ENCODE measurements at regions not wholly inside any gene's neighbourhood (a gene's known extent, or its start where the extent isn't known, plus 50 kb on each side); places are given as distances from the start of the nearest gene placed in this dataset.

DNA sequence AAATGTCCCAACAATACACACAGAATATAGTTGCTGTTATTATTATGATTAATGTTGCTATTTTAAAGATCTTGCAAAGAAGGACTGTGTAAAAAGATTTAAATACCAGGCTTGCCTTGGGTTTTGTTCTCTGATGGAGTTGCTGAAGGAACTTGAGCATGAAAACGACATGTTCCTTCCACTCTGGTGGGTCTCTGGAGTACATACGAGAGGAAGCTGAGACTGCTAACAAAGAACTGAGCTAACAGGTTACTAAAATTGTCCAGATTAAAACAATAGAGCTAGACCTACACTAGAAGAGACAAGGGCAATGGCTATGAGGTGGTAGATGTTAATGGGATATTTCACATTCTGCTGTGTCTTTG is 612.2 kb downstream of the TSN start:
- no peak overlapping the region for H3K4me3 ChIP-seq (ENCODE audit: low read length in 2 of 2)
- H3K4me1 ChIP-seq (ENCODE audit: control insufficient read depth in 2 of 2, insufficient read depth in 2 of 2, low read length in 2 of 2), result no peaks in the 10 kb centered on the region
- H3K27me3 ChIP-seq (ENCODE audit: control insufficient read depth in 2 of 2, insufficient read depth in 2 of 2, low read length in 2 of 2), result no peaks in the 10 kb centered on the region
- no peaks in the 10 kb centered on the region for H3K36me3 ChIP-seq (ENCODE audit: control insufficient read depth in 2 of 2, insufficient read depth in 2 of 2, low read length in 2 of 2)
- H3K27ac ChIP-seq (ENCODE audit: low read depth in 2 of 2, low read length in 2 of 2), result no peak overlapping the region
- no peak overlapping the region for H3K9ac ChIP-seq (ENCODE audit: low read depth in 1 of 2, low read length in 2 of 2)
- no peaks in the 10 kb centered on the region for H3K9me3 ChIP-seq (ENCODE audit: control insufficient read depth in 2 of 2, low read length in 2 of 2)

DNA sequence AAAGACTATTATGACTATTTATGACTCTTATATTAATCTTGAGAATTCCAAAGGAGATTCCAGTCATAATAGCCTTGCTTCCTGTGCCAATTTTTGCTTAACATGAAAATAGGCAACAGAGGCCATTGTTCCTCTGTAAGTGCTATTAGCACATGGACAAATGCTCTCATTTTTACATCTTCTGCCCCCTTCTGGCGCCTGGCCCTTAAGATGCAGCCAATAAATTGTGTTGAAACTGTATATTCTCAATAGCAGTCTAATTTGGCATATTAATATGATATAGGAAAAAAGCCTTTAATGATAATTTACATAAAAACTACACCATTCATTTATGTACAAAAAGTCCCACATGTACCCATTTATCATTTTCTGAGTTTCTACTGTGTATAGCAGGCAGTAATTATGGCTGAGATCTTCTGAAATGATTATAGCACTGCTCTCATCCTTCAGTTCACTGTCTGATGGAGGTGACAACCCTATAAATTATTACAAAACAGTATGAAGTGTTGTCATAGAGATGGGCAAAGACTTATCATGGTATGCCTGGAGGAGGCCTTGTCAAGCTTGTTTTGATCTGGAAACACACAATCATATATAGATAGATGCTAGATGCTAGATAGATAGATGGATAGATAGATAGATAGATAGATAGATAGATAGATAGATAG is 613.3 kb downstream of the TSN start:
- H3K4me1 ChIP-seq (ENCODE audit: control insufficient read depth in 2 of 2, insufficient read depth in 2 of 2, low read length in 2 of 2), result no peaks in the 10 kb centered on the region
- H3K27ac ChIP-seq (ENCODE audit: low read depth in 2 of 2, low read length in 2 of 2), result no peak overlapping the region
- no peak overlapping the region for H3K9ac ChIP-seq (ENCODE audit: low read depth in 1 of 2, low read length in 2 of 2)
- H3K9me3 ChIP-seq (ENCODE audit: control insufficient read depth in 2 of 2, low read length in 2 of 2), result no peaks in the 10 kb centered on the region
- no peaks in the 10 kb centered on the region for H3K27me3 ChIP-seq (ENCODE audit: control insufficient read depth in 2 of 2, insufficient read depth in 2 of 2, low read length in 2 of 2)
- H3K36me3 ChIP-seq (ENCODE audit: control insufficient read depth in 2 of 2, insufficient read depth in 2 of 2, low read length in 2 of 2), result no peaks in the 10 kb centered on the region
- H3K4me3 ChIP-seq (ENCODE audit: low read length in 2 of 2), result no peak overlapping the region

GRCh38 chr2:122378521-122378920 is 623.1 kb downstream of the TSN start:
- Histone ChIP-seq H3K9ac (ENCODE audit: low read depth in 1 of 2, low read length in 2 of 2) (no peak overlapping the region), H3K27ac (ENCODE audit: low read depth in 2 of 2, low read length in 2 of 2) (no peak overlapping the region), H3K36me3 (ENCODE audit: control insufficient read depth in 2 of 2, insufficient read depth in 2 of 2, low read length in 2 of 2) (no peaks in the 10 kb centered on the region), H3K27me3 (ENCODE audit: control insufficient read depth in 2 of 2, insufficient read depth in 2 of 2, low read length in 2 of 2) (no peaks in the 10 kb centered on the region), H3K4me3 (ENCODE audit: low read length in 2 of 2) (no peak overlapping the region), H3K4me1 (ENCODE audit: control insufficient read depth in 2 of 2, insufficient read depth in 2 of 2, low read length in 2 of 2) (no peaks in the 10 kb centered on the region), H3K9me3 (ENCODE audit: control insufficient read depth in 2 of 2, low read length in 2 of 2) (no peaks in the 10 kb centered on the region)

DNA sequence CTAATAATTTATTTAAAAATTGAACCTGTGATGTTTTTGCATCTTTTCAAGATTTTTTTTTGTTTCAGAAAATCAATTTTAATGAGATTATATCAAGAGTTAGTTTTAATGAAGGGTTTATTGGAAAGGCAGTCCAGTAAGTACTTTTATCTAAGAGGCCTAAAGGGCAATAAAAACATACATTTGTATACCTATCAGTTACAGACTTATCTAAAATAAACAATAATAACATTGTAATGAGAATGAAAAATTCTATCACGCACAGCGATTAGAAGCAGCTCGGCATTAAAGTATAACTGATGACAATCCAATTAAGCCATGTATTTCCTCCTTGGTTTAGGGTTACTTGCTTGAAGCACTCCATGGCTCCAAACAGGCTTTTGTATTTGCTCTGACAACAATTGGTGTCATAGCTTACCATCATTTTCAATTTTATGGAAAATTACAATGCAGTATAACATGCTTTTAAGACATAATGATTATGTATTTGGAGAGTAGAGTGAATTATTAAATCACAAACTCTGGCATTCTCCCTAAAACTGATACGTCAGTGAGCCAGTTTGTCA is 629.4 kb downstream of the TSN start:
- Histone ChIP-seq H3K4me1 (ENCODE audit: control insufficient read depth in 2 of 2, insufficient read depth in 2 of 2, low read length in 2 of 2) (no peaks in the 10 kb centered on the region), H3K4me3 (ENCODE audit: low read length in 2 of 2) (no peak overlapping the region), H3K36me3 (ENCODE audit: control insufficient read depth in 2 of 2, insufficient read depth in 2 of 2, low read length in 2 of 2) (no peaks in the 10 kb centered on the region), H3K27ac (ENCODE audit: low read depth in 2 of 2, low read length in 2 of 2) (no peak overlapping the region), H3K9ac (ENCODE audit: low read depth in 1 of 2, low read length in 2 of 2) (no peak overlapping the region), H3K9me3 (ENCODE audit: control insufficient read depth in 2 of 2, low read length in 2 of 2) (peaks cover 6% of the 10 kb centered on the region in 2 donors), H3K27me3 (ENCODE audit: control insufficient read depth in 2 of 2, insufficient read depth in 2 of 2, low read length in 2 of 2) (no peaks in the 10 kb centered on the region)

DNA sequence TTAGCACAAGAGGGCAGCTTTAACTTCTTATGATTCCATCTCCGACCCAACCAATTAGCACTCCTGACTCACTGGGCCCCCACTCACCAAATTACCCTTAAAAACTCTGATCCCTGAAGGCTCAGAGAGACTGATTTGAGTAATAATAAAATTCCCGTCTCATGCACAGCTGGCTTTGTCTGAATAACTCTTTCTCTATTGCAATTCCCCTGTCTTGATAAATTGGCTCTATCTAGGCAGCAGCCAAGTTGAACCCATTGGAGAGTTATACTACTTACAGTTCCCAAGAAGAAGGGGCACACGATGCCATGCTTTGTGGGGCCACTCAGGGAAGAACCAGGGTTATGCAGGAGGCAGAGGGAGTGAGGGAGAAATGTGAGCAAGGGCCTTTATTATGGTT is 632.8 kb downstream of the TSN start:
- H3K9me3 ChIP-seq (ENCODE audit: control insufficient read depth in 2 of 2, low read length in 2 of 2), result peaks cover 6% of the 10 kb centered on the region in 2 donors
- peaks cover 0 to 3% of the 10 kb centered on the region in 2 donors for H3K4me1 ChIP-seq (ENCODE audit: control insufficient read depth in 2 of 2, insufficient read depth in 2 of 2, low read length in 2 of 2)
- H3K36me3 ChIP-seq (ENCODE audit: control insufficient read depth in 2 of 2, insufficient read depth in 2 of 2, low read length in 2 of 2), result no peaks in the 10 kb centered on the region
- no peak overlapping the region for H3K27ac ChIP-seq (ENCODE audit: low read depth in 2 of 2, low read length in 2 of 2)
- H3K4me3 ChIP-seq (ENCODE audit: low read length in 2 of 2), result no peak overlapping the region
- H3K9ac ChIP-seq (ENCODE audit: low read depth in 1 of 2, low read length in 2 of 2), result no peak overlapping the region
- H3K27me3 ChIP-seq (ENCODE audit: control insufficient read depth in 2 of 2, insufficient read depth in 2 of 2, low read length in 2 of 2), result no peaks in the 10 kb centered on the region

DNA sequence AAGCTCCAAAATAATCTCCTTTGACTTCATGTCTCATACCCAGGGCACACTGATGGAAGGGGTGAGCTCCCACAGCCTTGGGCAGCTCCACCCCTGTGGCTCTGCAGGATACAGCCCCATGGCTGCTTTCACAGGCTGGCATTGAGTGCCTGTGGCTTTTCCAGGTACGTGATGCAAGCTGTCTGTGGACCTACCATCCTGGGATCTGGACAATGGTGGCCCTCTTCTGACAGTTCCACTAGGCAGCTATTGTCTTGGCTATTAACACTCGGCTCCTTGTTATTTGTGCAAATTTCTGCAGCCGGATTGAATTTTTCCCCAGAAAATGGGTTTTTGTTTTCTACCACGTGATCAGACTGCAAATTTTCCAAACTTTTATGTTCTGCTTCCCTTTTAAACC is 634.2 kb downstream of the TSN start:
- Histone ChIP-seq H3K4me1 (ENCODE audit: control insufficient read depth in 2 of 2, insufficient read depth in 2 of 2, low read length in 2 of 2) (peaks cover 0 to 3% of the 10 kb centered on the region in 2 donors), H3K27ac (ENCODE audit: low read depth in 2 of 2, low read length in 2 of 2) (no peak overlapping the region), H3K9me3 (ENCODE audit: control insufficient read depth in 2 of 2, low read length in 2 of 2) (peaks cover 6% of the 10 kb centered on the region in 2 donors), H3K36me3 (ENCODE audit: control insufficient read depth in 2 of 2, insufficient read depth in 2 of 2, low read length in 2 of 2) (no peaks in the 10 kb centered on the region), H3K9ac (ENCODE audit: low read depth in 1 of 2, low read length in 2 of 2) (no peak overlapping the region), H3K27me3 (ENCODE audit: control insufficient read depth in 2 of 2, insufficient read depth in 2 of 2, low read length in 2 of 2) (no peaks in the 10 kb centered on the region), H3K4me3 (ENCODE audit: low read length in 2 of 2) (no peak overlapping the region)

- peaks cover 6% of the 10 kb centered on the region in 2 donors for H3K9me3 ChIP-seq (ENCODE audit: control insufficient read depth in 2 of 2, low read length in 2 of 2)
- no peaks in the 10 kb centered on the region for H3K36me3 ChIP-seq (ENCODE audit: control insufficient read depth in 2 of 2, insufficient read depth in 2 of 2, low read length in 2 of 2)
- H3K9ac ChIP-seq (ENCODE audit: low read depth in 1 of 2, low read length in 2 of 2), result no peak overlapping the region
- H3K4me1 ChIP-seq (ENCODE audit: control insufficient read depth in 2 of 2, insufficient read depth in 2 of 2, low read length in 2 of 2), result peaks cover 0 to 3% of the 10 kb centered on the region in 2 donors
- no peaks in the 10 kb centered on the region for H3K27me3 ChIP-seq (ENCODE audit: control insufficient read depth in 2 of 2, insufficient read depth in 2 of 2, low read length in 2 of 2)
- no peak overlapping the region for H3K4me3 ChIP-seq (ENCODE audit: low read length in 2 of 2)
- H3K27ac ChIP-seq (ENCODE audit: low read depth in 2 of 2, low read length in 2 of 2), result no peak overlapping the region
Measured at GRCh38 chr2:122390406-122390805, 635.0 kb downstream of the TSN start.

- no peaks in the 10 kb centered on the region for H3K27me3 ChIP-seq (ENCODE audit: control insufficient read depth in 2 of 2, insufficient read depth in 2 of 2, low read length in 2 of 2)
- H3K9ac ChIP-seq (ENCODE audit: low read depth in 1 of 2, low read length in 2 of 2), result no peak overlapping the region
- no peak overlapping the region for H3K4me3 ChIP-seq (ENCODE audit: low read length in 2 of 2)
- no peak overlapping the region for H3K27ac ChIP-seq (ENCODE audit: low read depth in 2 of 2, low read length in 2 of 2)
- H3K36me3 ChIP-seq (ENCODE audit: control insufficient read depth in 2 of 2, insufficient read depth in 2 of 2, low read length in 2 of 2), result no peaks in the 10 kb centered on the region
- H3K4me1 ChIP-seq (ENCODE audit: control insufficient read depth in 2 of 2, insufficient read depth in 2 of 2, low read length in 2 of 2), result peaks cover 0 to 3% of the 10 kb centered on the region in 2 donors
- peaks cover 6% of the 10 kb centered on the region in 2 donors for H3K9me3 ChIP-seq (ENCODE audit: control insufficient read depth in 2 of 2, low read length in 2 of 2)
Measured at GRCh38 chr2:122391726-122392125, 636.3 kb downstream of the TSN start.

- no peaks in the 10 kb centered on the region for H3K27me3 ChIP-seq (ENCODE audit: control insufficient read depth in 2 of 2, insufficient read depth in 2 of 2, low read length in 2 of 2)
- no peak overlapping the region for H3K4me3 ChIP-seq (ENCODE audit: low read length in 2 of 2)
- H3K4me1 ChIP-seq (ENCODE audit: control insufficient read depth in 2 of 2, insufficient read depth in 2 of 2, low read length in 2 of 2), result peaks cover 0 to 1% of the 10 kb centered on the region in 2 donors
- H3K9ac ChIP-seq (ENCODE audit: low read depth in 1 of 2, low read length in 2 of 2), result no peak overlapping the region
- no peaks in the 10 kb centered on the region for H3K36me3 ChIP-seq (ENCODE audit: control insufficient read depth in 2 of 2, insufficient read depth in 2 of 2, low read length in 2 of 2)
- H3K27ac ChIP-seq (ENCODE audit: low read depth in 2 of 2, low read length in 2 of 2), result no peak overlapping the region
- H3K9me3 ChIP-seq (ENCODE audit: control insufficient read depth in 2 of 2, low read length in 2 of 2), result no peaks in the 10 kb centered on the region
Measured at GRCh38 chr2:122395687-122396086, 640.2 kb downstream of the TSN start.

- Histone ChIP-seq H3K9me3 (ENCODE audit: control insufficient read depth in 2 of 2, low read length in 2 of 2) (no peaks in the 10 kb centered on the region), H3K27ac (ENCODE audit: low read depth in 2 of 2, low read length in 2 of 2) (no peak overlapping the region), H3K9ac (ENCODE audit: low read depth in 1 of 2, low read length in 2 of 2) (no peak overlapping the region), H3K4me1 (ENCODE audit: control insufficient read depth in 2 of 2, insufficient read depth in 2 of 2, low read length in 2 of 2) (no peaks in the 10 kb centered on the region), H3K4me3 (ENCODE audit: low read length in 2 of 2) (no peak overlapping the region), H3K36me3 (ENCODE audit: control insufficient read depth in 2 of 2, insufficient read depth in 2 of 2, low read length in 2 of 2) (no peaks in the 10 kb centered on the region), H3K27me3 (ENCODE audit: control insufficient read depth in 2 of 2, insufficient read depth in 2 of 2, low read length in 2 of 2) (no peaks in the 10 kb centered on the region)
Measured at GRCh38 chr2:122411231-122411630, 655.8 kb downstream of the TSN start.
